Transverse colon (tissue), 4 donors: ENCODE measurements at regions not wholly inside any gene's neighbourhood (a gene's known extent, or its start where the extent isn't known, plus 50 kb on each side); places are given as distances from the start of the nearest gene placed in this dataset.
A peak's percentile ranks its signal among the peaks of the same experiment; 100 is the strongest.

Experiments used
- CTCF ChIP-seq, 5 experiments: fragments of 200-600 bp in 3 of 5; fragments of 450-650 bp in 2 of 5; sonication (generic) in 3 of 5; IDR thresholded peaks; 1 replicate in 2 of 5; 2 replicates in 3 of 5; pipeline ENCODE4 v1.5.1; 2016 to 2017; ENCODE audit warnings: antibody characterized with exemption in 5 of 5, inconsistent platforms in 3 of 5, mild to moderate bottlenecking in 2 of 5, moderate library complexity in 1 of 5
- EP300 ChIP-seq: sonication (generic); formaldehyde crosslinking; IDR thresholded peaks from one replicate; pipeline ENCODE4 v1.6.1; 2017; ENCODE audit warnings: antibody characterized with exemption, low read depth
- POLR2A ChIP-seq: fragments of 450-650 bp; IDR thresholded peaks from one replicate; pipeline ENCODE4 v1.6.1; 2016; ENCODE audit warnings: antibody characterized with exemption, mild to moderate bottlenecking, moderate library complexity
- POLR2AphosphoS5 ChIP-seq, 3 donors: sonication (generic); formaldehyde crosslinking; IDR thresholded peaks; one replicate each; pipeline ENCODE4 v1.6.1; 2016; ENCODE audit warnings: antibody characterized with exemption in 3 of 3

GRCh38 chr15:62742409-62743171 is 300.0 kb upstream of the TPM1 start:
- TF ChIP-seq CTCF (IDR thresholded peaks at IDR 0.05): peak; percentile 78 to 83 (median 79)
- TF ChIP-seq EP300: no peak
- TF ChIP-seq POLR2AphosphoS5 (IDR thresholded peaks at IDR 0.05): peak in 2 of 3 donors; percentile 50 to 74
- TF ChIP-seq POLR2A: no peak
